ENCODE measurements at regions not wholly inside any gene's neighbourhood (a gene's known extent, or its start where the extent isn't known, plus 50 kb on each side); places are given as distances from the start of the nearest gene placed in this dataset.
A peak's percentile ranks its signal among the peaks of the same experiment; 100 is the strongest.

DNA sequence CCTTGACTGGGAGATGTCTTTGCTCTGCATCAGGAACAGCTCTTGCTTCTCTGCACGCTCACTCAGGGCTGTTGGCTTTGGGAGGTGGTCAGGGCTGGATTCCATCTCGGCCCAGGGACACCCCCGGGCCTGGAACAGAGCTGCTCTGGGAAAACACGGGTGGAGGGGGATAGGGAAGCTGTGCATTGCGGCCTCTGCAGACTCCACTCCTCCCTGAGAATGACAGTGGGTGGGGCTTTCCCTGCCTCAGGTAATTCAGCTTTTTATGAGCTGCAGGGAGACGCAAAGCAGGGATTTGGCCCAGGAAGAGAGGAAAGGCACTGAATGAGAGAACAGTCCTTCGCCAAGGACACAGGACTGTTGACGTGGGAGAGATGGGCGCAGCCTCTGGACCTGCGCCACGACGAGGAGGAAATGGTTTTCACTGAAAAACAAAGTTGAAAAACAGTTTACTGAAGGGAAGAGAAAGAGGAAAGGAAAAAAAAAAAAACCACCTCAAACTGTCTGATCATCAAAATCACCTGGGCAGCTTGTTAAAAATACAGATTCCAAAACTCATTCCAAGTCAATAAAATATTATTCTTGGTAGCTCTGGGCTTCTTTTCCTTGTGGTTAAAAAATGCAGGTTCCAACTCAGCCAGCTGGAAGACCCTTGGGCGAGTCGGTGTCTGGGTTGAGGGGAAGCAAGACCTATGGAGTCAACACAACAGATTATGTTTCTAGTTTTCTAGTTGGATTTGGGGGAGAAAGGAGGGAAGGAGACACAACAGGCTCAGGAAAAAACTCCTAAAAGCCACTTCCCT, 194.0 kb downstream of the ZFP36L2 start:
- no peak for DNase-seq

GRCh38 chr2:43031471-43032212, 194.8 kb downstream of the ZFP36L2 start:
- DNase-seq, result no peak

DNA sequence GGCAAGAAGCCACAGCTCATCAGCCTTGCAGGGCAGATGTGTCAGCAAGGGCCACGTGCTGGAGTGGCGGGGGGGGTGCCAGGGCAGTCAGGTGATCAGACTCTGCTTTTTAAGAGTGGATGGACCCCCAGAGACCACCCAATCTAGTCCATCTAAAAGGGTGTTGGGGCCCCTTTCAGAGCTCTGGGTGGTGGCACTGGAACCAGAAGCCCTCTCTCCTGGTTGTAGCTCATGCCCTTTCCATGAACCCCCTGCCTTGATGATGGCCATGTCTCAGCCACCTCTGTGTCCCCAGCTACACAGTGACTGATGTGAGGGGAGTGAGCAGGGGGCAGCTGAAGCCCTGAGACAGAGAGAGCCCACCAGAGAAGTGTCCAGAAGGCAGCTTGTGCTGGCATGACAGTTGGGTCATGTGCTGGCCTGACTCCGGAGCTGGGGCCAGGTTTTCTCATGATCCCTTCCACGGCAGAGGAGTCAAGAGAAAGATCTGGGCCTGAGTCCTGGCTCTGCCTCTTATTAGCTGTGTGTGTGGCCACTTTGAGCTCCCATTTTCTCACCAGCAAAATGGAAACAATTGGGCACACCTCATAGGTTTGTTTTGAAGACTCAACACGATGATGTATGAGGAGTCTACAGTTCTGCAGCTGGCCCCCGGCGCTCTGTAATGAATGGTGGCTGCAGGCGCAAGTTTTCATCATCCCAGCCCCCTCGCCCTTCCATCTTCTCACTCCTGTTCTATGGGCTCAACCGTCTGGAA, 195.7 kb downstream of the ZFP36L2 start:
- DNase-seq, result no peak

DNA sequence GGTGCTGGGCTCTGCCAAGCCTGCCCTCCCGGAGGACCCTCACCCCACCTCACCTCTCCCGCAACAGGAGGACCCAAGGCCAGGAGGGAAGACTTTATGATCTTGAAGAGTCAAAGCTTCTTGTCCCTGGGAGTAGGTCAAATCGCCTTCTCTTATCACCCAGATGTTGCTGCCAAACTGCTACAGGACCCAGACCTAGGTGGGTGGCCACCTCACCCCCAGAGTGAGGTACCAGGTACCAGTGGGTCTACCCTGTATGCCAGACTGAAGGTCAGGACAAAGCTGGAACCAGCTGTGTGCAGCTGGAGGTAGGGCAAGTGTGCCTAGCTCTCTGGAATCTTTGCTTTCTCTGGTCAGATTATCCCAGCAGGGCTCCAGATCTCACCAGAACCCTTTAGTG, 197.2 kb downstream of the ZFP36L2 start:
- DNase-seq, result no peak

- DNase-seq, result no peak
Observed at GRCh38 chr2:43028188-43028587, 198.2 kb downstream of the ZFP36L2 start.

DNA sequence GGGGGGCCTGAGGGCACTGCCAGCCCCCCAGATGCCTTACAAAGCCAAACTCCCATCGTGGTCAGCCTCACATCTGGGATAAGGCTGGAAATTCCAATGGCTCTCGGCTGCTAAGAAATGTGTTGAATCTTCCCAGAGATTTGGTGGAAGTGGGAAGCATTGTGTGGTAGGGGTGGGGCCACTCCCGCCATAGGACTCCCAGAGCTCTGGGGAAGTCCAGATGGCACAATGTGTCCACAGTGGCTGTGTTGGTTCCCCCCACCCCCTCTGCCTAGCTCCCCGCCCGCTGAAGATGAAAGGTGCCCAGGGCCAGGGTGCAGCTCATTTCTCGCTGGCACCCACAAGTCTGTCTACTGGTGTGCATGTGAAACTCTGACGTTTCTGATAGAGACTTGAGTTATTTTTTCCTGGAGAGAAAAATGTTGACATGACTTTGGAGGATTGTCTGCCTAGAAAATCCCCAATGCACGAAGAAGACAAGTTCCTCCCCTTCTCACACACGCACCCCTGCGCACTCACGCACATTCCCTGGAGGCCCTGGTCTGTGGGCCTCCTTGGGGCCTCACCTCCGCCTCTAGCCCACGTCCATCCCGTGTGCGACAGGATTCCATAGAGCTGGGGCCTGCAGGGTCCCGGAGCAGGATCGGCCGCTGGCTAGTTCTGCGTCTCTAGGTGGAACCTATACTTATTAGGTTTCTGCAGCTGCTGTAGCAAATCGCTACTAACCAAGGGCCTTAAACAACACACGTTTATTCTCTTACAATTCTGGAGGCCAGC, 199.1 kb downstream of the ZFP36L2 start:
- no peak for DNase-seq

GRCh38 chr2:43026426-43027096, 199.8 kb downstream of the ZFP36L2 start:
- DNase-seq, result no peak

DNA sequence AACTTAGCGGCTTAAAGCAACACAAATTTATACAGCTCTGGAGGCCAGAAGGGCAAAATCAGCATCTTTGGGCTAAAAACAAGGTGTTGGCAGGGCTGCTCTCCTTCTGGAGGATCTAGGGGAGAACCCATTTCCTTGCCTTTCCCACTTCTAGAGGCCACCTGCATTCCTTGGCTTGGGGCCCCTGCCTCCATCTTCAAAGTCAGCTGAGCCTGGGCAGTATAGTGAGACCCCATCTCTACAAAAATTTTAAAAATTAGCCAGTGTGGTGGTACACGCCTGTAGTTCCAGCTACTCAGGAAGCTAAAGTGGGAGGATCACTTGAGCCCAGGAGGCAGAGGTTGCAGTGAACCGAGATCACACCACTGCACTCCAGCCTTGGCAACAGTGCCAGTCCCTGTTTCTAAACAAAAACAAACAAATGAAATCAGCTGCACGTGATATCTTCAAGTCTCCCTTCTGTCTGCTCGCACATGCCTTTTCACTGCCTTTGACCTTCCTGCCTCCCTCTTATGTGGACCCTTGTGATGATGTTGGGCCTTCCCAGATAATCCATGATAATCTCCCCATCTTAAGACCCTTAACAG, 200.6 kb downstream of the ZFP36L2 start:
- no peak for DNase-seq

DNA sequence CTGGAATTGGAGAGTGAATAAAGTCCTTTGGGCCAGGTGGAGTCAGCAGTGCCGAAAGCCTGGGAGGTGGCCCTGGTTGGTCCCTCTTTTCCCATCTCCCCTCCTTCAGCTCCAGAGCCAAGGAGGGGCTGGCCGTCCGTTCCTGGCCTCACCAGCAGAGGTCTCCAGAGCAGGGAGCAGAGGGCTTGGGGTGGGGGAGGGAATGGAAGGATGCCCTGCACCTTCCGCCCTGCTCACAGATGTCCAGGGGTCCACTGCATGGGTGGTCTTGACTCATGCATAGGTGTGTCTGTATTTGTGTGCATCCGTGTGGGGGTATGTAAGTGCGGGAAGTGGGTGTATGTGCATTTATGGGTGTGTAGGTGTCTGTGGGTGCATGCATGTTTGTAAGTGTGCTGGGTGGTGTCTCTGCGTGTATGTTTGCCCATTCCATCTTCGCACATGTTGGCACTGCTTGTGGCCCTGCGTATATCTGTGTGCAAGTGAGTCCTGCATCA, 201.8 kb downstream of the ZFP36L2 start:
- peak in 11 of 14 donors; percentile 40 to 77 (median 63) for DNase-seq

- DNase-seq, result no peak
Observed at GRCh38 chr2:43023791-43024514, 202.5 kb downstream of the ZFP36L2 start.

- no peak for DNase-seq
Observed at GRCh38 chr2:43022896-43023295, 203.5 kb downstream of the ZFP36L2 start.

GRCh38 chr2:43021791-43022509, 204.5 kb downstream of the ZFP36L2 start:
- DNase-seq, result peak in 7 of 14 donors; percentile 25 to 83 (median 67)

- peak in 1 of 14 donors; percentile 31 for DNase-seq
Observed at GRCh38 chr2:43020990-43021669, 205.3 kb downstream of the ZFP36L2 start.

- no peak for DNase-seq
Observed at GRCh38 chr2:43020296-43020695, 206.1 kb downstream of the ZFP36L2 start.

DNA sequence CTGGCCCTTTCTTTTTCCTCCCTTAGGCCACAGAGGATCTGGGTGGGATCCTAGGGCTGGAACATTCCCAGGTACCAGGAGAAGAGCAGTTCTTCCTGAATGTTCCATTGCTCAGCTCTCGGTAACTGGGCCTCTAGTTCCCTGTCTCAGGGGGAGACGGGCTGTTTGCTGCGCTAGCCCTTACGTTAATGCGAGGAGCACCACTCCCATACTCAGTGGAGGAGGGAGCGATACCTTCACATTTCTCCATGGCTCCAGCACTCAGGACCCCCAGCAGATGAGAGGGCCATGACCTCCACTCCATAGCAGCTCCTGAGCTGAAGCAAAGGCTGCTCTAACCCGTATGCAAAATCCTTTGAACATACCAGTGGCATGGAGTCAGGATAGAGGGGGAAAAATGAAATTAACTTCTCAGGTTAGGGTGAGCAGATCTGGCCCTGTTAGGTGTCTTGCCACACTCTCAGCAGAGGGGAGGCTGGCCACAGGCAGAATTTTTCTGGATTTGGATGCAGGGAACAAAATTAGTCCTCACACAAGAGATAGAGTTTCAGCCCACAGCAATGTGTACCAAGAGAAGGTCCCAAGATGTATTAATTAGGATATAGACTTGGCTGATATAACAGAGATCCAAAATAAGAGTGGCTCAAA, 206.7 kb downstream of the ZFP36L2 start:
- no peak for DNase-seq

- DNase-seq, result no peak
Observed at GRCh38 chr2:43019025-43019367, 207.4 kb downstream of the ZFP36L2 start.

- DNase-seq, result peak in 5 of 14 donors; percentile 28 to 61 (median 50)
Observed at GRCh38 chr2:43018179-43019024, 208.0 kb downstream of the ZFP36L2 start.
